GM20000 (cell line): ENCODE measurements at regions not wholly inside any gene's neighbourhood (a gene's known extent, or its start where the extent isn't known, plus 50 kb on each side); places are given as distances from the start of the nearest gene placed in this dataset.

ENCODE experiments used
- DNase-seq: peaks from one replicate; pipeline ENCODE4 v3.0.0; 2012; ENCODE audit warnings: low spot score
- TF ChIP-seq, protein P1 (sequence below): IDR thresholded peaks from 2 replicates; pipeline ENCODE4 v1.5.1; 2012; ENCODE audit warnings: mild to moderate bottlenecking, control low read depth; ENCODE audit errors: extremely low read depth, missing control alignments

DNA sequence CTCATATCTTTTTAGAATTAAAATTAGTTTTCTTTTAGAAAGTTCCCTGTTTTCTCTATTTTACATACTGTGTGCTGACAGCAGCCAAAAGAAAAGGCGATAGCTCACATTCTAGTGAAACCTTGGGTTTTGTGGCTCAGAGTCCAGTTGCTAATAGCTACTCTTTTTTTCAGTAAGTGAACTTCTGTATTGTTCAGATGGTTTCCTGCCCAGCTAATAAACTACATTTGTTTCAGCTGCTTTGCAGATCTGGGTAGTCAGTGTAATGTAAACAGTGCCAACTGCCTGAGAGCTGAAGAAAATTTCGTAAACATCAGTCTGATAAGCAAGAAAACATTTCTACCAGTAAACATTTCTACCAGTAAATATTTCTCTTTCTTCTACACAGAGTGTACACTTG lies 370.2 kb downstream of the GRIA2 start:
- TF ChIP-seq, protein P1, sequence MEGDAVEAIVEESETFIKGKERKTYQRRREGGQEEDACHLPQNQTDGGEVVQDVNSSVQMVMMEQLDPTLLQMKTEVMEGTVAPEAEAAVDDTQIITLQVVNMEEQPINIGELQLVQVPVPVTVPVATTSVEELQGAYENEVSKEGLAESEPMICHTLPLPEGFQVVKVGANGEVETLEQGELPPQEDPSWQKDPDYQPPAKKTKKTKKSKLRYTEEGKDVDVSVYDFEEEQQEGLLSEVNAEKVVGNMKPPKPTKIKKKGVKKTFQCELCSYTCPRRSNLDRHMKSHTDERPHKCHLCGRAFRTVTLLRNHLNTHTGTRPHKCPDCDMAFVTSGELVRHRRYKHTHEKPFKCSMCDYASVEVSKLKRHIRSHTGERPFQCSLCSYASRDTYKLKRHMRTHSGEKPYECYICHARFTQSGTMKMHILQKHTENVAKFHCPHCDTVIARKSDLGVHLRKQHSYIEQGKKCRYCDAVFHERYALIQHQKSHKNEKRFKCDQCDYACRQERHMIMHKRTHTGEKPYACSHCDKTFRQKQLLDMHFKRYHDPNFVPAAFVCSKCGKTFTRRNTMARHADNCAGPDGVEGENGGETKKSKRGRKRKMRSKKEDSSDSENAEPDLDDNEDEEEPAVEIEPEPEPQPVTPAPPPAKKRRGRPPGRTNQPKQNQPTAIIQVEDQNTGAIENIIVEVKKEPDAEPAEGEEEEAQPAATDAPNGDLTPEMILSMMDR: no peak

GRCh38 chr4:157587681-157588423 lies 367.3 kb downstream of the GRIA2 start:
- TF ChIP-seq, protein P1: no peak
- DNase-seq: no peak

More for the DNA sequence above, 370.2 kb downstream of the GRIA2 start:
- no peak for DNase-seq

DNA sequence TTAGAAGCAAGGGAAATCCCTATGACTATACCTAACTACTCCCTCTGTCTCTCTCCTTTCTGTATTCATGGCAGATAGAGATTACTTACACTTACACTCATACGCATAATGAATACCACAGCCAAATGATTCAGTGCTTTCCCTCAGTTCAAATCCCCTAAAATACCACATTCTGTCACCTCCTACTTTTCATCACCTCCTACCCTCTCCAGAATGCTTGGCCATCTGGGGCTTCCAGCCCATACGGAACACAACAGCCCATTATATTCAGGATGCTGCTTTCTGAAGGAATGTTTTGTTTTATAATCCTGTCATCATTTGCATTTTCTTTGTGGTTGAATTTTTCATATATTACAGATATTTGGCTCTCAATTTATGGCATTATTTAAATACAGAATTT lies 361.6 kb downstream of the GRIA2 start:
- TF ChIP-seq, protein P1: no peak
- DNase-seq: no peak

DNA sequence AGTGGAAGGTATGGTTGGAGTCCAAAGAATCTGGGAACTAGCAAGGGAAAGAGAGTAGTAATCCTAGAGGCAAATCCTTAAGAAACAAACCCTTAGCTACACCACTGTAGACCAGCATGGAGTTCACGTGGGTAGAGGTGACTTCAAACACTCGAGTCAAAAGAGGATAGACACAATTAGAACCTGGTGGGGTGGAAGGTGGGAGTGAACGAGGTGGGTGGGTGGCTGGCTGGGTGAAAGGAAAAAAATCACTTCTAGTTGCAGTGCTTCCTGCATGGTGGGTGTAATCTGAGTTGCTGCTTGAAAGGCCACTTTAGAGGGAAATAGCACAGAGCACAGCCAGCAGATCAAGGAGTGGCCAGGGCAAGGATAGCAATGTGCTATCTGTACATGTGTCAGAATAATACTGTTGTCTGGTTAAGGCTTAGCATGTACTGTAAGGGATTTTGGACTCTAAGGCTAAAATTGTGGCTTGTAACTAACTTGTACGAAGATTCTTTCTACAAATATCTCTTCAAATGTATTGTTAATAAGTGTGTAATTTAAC lies 356.2 kb downstream of the GRIA2 start:
- no peak for DNase-seq
- TF ChIP-seq, protein P1: no peak

DNA sequence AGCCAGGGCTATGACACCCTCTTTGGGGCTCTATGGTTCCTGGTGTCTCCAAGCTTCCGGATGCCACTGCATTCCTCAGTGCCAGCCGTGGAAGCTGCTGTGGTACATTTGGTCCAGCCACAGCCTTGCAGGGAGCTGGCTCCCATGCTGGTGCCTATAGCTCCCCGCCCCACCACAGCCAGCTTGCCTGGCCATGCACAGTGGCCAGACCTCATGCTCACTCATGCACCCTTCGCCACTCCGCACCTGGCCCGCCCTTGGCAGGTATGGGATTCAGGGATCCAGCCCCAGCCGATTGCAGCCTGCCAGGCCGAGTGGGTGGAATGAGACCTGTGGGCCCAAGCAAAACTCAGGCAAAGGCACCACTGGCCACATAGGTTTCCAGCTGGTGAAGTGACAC lies 354.8 kb downstream of the GRIA2 start:
- TF ChIP-seq, protein P1: no peak
- DNase-seq: no peak

DNA sequence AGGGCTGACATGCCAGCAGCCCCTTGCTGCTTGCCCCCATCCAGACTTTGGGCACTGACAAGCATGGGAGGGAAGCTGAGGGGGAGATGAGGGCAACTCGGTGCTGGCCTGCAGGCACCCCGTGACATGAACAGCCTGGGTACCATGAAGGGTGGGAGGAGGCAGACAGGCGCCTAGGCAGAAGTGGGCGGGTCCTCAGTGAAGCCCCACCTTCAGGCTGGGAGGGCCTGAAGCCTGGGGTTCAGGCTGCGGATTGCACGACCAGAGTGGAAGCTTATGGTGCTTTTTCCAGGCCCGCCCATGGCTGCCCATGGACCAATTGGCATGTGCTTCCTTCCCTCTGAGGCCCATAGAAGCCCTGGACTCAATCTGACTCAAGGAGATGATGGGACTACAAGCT lies 354.1 kb downstream of the GRIA2 start:
- DNase-seq: no peak
- TF ChIP-seq, protein P1: no peak

- TF ChIP-seq, protein P1: no peak
These were observed 352.4 kb downstream of the GRIA2 start for GRCh38 chr4:157572951-157573350.

More at GRCh38 chr4:157572951-157573350, 352.4 kb downstream of the GRIA2 start:
- DNase-seq: no peak
